Endothelial cell of umbilical vein (primary cell): ENCODE measurements at regions not wholly inside any gene's neighbourhood (a gene's known extent, or its start where the extent isn't known, plus 50 kb on each side); places are given as distances from the start of the nearest gene placed in this dataset.

Experiments
- FOS ChIP-seq: IDR thresholded peaks from 2 replicates; pipeline ENCODE4 v1.6.1; 2011; ENCODE audit warnings: mild to moderate bottlenecking, low read length, moderate library complexity, borderline replicate concordance; ENCODE audit not compliant: insufficient read depth
- POLR2A ChIP-seq: IDR thresholded peaks from 2 replicates; pipeline ENCODE4 v1.6.1; 2012; ENCODE audit warnings: low read depth, mild to moderate bottlenecking, control low read depth, low read length
- TF ChIP-seq, protein P1 (sequence below), 2 donors: IDR thresholded peaks; 1 replicate in 1 of 2; 2 replicates in 1 of 2; pipeline ENCODE4 v1.5.1; 2011; ENCODE audit warnings: low read length in 2 of 2, mild to moderate bottlenecking in 2 of 2, moderate library complexity in 2 of 2, control low read depth in 1 of 2, inconsistent platforms in 1 of 2, low read depth in 1 of 2; ENCODE audit not compliant: insufficient read depth in 1 of 2; ENCODE audit errors: extremely low read depth in 1 of 2

DNA sequence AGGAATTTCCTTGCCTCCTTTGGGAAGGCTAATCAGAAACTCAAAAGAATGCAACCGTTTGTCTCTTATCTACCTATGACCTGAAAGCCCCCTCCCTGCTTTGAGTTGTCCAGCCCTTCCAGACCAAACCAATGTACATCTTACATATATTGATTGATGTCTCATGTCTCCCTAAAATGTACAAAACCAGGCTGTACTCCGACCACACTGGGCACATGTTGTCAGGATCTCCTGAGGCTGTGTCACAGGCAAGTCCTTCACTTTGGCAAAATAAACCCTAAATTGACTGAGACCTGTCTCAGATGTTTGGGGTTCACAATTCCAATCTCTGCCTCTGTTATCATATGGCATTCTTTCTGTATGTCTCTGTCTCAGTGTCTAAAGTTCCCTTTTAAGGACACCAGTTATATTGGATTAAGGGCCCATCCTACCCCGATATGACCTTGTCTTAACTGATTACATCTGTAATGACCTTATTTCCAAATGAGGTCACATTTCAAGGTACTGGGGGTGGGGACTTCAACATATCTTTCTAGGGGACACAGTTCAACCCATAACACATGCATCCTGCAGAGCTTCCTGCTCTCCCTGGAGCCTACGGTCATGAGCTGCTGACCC is 513.5 kb upstream of the JARID2 start:
- TF ChIP-seq FOS, result no peak
- TF ChIP-seq POLR2A, result no peak
- TF ChIP-seq, protein P1, sequence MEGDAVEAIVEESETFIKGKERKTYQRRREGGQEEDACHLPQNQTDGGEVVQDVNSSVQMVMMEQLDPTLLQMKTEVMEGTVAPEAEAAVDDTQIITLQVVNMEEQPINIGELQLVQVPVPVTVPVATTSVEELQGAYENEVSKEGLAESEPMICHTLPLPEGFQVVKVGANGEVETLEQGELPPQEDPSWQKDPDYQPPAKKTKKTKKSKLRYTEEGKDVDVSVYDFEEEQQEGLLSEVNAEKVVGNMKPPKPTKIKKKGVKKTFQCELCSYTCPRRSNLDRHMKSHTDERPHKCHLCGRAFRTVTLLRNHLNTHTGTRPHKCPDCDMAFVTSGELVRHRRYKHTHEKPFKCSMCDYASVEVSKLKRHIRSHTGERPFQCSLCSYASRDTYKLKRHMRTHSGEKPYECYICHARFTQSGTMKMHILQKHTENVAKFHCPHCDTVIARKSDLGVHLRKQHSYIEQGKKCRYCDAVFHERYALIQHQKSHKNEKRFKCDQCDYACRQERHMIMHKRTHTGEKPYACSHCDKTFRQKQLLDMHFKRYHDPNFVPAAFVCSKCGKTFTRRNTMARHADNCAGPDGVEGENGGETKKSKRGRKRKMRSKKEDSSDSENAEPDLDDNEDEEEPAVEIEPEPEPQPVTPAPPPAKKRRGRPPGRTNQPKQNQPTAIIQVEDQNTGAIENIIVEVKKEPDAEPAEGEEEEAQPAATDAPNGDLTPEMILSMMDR (IDR thresholded peaks at IDR 0.05; ENCODE audit: extremely low read depth in 1 of 2, insufficient read depth in 1 of 2, low read depth in 1 of 2, low read length in 2 of 2), result no peak
